ENCODE measurements at regions not wholly inside any gene's neighbourhood (a gene's known extent, or its start where the extent isn't known, plus 50 kb on each side); places are given as distances from the start of the nearest gene placed in this dataset.

DNA sequence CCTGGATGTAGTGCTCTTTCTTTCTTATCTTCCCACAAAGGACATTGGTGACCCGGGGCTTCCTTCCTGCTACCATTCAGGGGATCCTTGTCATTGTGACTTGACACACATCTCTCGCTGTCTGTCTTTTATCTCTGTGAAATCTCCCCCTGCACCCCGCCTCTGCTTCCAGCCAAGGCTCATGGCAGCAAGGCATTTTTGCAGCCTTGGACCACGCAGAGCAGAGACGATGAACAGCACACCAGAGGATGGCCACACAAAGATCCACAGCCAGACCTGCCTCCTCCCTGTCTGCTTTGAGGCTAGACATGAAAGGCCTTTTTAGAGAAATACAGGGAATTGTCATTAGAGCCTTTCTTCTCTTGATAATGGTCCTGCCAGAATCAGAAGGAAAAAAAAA lies 549.1 kb downstream of the CDK5RAP2 start:
- TF ChIP-seq POLR2AphosphoS5 (IDR thresholded peaks at IDR 0.05) (no peak), POLR2A (IDR thresholded peaks at IDR 0.05) (no peak), EP300 (IDR thresholded peaks at IDR 0.05; ENCODE audit: low read depth) (no peak)
- TF ChIP-seq, protein P1, sequence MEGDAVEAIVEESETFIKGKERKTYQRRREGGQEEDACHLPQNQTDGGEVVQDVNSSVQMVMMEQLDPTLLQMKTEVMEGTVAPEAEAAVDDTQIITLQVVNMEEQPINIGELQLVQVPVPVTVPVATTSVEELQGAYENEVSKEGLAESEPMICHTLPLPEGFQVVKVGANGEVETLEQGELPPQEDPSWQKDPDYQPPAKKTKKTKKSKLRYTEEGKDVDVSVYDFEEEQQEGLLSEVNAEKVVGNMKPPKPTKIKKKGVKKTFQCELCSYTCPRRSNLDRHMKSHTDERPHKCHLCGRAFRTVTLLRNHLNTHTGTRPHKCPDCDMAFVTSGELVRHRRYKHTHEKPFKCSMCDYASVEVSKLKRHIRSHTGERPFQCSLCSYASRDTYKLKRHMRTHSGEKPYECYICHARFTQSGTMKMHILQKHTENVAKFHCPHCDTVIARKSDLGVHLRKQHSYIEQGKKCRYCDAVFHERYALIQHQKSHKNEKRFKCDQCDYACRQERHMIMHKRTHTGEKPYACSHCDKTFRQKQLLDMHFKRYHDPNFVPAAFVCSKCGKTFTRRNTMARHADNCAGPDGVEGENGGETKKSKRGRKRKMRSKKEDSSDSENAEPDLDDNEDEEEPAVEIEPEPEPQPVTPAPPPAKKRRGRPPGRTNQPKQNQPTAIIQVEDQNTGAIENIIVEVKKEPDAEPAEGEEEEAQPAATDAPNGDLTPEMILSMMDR (IDR thresholded peaks at IDR 0.05): no peak
